ENCODE measurements at regions not wholly inside any gene's neighbourhood (a gene's known extent, or its start where the extent isn't known, plus 50 kb on each side); places are given as distances from the start of the nearest gene placed in this dataset.

- no peak for TF ChIP-seq CTCF (IDR thresholded peaks at IDR 0.05; ENCODE audit: control extremely low read depth in 1 of 3, insufficient read depth in 1 of 3, low read depth in 1 of 3, low read length in 3 of 3)
Observed at GRCh38 chr4:31343061-31343460, 622.9 kb downstream of the PCDH7 start (continued).
